NCI-H524 treated with DMSO at 0.1 percent for 48 hours (cell line): ENCODE measurements at regions not wholly inside any gene's neighbourhood (a gene's known extent, or its start where the extent isn't known, plus 50 kb on each side); places are given as distances from the start of the nearest gene placed in this dataset.
"Not testable (repeated sequence)": the region's sequence is repeated elsewhere in the genome, so short reads cannot be mapped to it uniquely, and the experiment has no call there.

Experiments
- DNase-seq: peaks from one replicate; lab custom pipeline; 2025; lab: John Stamatoyannopoulos, UW

GRCh38 chr6:92147246-92147645 is 1272.1 kb downstream of the EPHA7 start:
- no peak for DNase-seq

DNA sequence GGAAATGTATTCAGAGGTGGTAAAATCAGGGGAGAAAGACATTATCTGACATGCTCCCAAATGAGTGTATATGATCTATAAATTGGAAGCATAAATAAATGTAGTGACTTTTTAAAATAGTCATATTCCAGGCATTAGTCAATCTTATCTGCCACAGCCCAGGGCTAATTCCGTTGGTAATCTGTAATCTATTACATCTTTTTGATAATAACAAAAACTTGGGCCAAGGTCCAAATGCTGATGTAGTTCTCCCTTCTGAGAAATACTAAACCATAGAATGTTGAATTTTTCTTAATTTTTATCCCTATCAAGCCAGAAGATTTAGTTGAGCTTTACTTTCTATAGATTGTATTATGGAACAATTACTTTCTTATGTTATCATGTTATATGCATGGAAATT is 1279.8 kb downstream of the EPHA7 start:
- DNase-seq, result no peak

DNA sequence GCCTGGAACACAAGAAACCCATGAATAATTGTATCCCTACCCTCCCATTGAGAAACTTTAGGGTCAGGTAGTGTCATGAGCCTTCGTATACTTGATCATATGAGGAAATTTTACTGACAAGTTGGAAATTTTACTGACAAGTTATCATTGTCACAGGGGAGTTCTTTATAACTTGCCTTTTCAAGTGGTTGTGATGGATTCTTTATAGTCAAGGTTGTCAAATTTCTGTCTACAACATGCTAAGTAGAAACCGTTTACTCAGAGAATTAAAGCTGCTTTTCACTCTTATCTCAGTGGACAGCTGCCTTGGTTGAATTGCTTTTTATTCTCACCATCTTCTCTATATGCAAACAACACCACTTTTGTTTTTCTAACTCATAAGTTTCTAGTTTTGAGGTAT is 1286.4 kb downstream of the EPHA7 start:
- no peak for DNase-seq

- DNase-seq, result no peak
Observed at GRCh38 chr6:92132457-92132856, 1286.9 kb downstream of the EPHA7 start.

DNA sequence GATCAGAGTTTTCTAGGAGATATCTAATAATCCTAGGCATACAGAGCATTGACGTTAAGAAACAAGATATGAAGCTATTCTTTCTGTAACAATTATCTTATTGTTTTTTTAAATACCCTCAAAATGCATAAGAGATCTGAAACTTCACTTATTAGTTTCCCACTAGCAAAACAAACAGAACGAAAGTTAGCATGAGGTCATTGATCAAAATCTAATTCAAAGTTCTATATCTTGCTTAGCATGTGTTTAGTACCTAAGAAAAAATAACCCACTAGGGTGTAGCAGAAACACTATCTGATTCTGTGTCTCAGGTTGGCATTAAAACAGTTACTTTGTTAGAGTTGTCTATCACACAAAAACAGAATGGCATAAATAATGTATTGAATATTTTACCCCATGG is 1288.4 kb downstream of the EPHA7 start:
- no peak for DNase-seq

GRCh38 chr6:92126983-92127382 is 1292.4 kb downstream of the EPHA7 start:
- no peak for DNase-seq

DNA sequence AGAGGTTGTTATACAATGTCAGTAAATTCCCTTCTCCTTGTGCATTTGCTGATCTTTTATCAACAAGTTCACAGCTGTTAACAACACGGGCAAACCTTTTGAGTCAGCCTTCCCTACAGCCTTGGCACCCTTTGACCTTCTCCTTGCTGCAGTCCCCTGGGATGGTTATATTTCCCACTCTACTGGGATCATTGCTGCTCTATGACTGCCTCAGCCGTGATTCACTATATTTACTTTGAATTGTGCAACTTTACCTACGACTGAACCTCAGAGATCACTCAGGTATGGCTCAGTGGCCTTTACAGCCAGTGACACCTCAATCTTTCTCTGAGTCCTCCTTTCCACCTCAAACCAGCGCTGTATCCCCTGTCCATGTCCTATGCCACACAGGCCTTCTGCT is 1293.3 kb downstream of the EPHA7 start:
- DNase-seq, result no peak

GRCh38 chr6:92125681-92126080 is 1293.7 kb downstream of the EPHA7 start:
- DNase-seq, result no peak

DNA sequence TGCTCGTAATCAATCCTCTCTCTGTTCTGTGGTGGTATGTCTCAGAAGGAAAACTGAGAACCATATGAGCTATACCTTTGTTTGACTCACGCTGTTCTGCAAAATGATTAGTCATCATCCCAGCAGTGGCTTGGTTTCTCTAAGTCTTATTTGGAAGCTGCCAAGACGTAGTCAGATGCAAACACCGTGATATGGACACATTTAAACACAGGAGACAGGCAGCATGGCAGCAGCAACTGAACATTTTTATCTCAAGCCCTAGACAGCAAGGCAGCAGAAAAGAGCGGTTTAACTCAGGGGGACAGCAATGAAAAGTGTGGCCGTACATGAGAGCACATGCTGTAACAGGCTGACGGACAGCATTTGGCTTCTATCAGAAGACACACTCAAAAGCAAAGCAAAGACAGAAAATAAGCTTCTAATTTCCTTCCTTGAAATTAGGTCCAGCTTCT is 1295.1 kb downstream of the EPHA7 start:
- DNase-seq, result no peak

GRCh38 chr6:92122746-92123145 is 1296.6 kb downstream of the EPHA7 start:
- DNase-seq, result no peak

- DNase-seq, result no peak
Observed at GRCh38 chr6:92121228-92121627, 1298.1 kb downstream of the EPHA7 start.

- no peak for DNase-seq
Observed at GRCh38 chr6:92117800-92118199, 1301.6 kb downstream of the EPHA7 start.

- DNase-seq, result no peak
Observed at GRCh38 chr6:92114797-92115196, 1304.6 kb downstream of the EPHA7 start.

DNA sequence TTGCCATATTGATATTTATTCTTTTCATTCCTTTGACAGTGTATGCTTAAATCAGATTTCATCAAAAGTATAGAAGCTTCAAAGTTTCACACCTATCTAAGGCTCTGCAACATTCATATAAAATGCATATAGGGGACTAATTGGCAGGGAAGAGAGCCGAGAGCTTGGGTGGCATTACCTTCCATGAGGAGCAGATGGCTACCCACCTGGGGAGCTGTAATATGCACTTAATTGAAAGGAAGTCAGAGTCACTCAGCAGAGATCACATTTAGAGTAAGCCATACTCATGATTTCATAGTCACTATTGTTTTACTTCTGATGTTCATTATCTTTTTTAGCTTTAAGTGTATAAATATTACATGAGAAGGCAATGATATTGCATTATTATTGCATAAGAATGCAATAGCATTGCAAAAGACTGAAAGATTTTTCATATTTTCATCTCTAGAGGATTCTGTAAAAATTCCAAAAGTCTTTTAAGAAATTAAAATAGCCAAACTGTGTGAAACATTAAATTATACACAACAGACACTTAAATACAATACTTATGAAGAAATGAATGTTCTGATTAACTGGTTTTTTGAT is 1305.2 kb downstream of the EPHA7 start:
- DNase-seq, result peak; percentile 75

GRCh38 chr6:92111386-92111785 is 1308.0 kb downstream of the EPHA7 start:
- DNase-seq, result no peak

DNA sequence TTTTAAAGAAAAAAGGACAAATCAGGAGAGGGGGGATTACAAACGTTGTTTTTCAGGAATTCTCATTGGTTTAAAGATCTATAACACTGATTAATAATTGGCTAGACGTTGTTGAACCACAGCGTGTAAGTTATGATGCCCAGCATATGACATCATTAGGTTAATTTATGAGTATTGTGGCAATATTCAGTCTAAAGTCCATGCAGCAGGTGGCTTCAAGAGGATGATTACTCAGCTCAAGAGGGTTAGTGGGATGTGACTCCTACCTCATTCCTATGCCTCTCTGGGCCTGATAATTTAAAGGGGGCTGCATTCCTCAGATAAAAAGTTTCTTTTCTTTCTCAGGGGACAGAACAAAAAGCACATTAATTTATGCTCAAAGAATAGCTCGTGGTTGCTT is 1309.0 kb downstream of the EPHA7 start:
- peak; percentile 49 for DNase-seq

DNA sequence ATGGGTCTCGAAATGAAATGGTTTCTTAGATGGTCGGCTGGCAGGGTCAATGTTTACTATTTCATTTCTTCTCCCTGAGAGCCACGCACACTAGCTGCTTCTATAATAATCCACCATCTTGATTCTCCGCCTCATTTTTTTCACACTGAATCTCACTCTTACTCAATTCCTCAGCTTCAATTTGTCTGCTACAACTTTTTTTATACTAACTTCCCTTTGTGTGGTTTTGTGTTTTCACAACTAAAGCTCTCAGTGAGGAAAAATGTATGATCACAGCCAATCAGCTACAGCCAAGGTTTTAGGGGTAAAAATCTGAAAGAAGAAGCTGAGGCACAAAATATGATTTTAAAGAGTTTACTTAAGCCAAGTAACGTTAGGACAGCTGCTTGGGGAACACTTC is 1309.4 kb downstream of the EPHA7 start:
- no peak for DNase-seq

DNA sequence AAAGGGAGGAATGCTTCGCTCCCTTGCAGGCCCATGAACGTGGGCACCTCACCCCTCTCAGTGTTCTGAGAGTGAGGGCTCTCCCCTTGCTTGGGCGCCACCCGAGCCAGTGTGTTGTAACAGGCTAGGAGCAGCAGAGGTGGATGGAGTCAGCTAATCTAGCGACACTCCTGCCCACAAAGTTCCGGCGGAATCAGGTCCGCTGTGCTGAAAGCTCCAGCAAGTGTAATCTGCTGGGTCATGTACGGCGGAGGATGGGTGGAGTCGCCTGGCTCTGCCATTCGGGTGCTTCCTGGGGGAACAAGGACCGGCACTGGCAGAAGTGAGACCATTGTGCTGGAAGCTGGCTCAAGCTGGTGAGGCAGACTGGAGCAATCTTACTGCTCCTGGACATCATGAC is 1310.1 kb downstream of the EPHA7 start:
- DNase-seq, result no peak

- DNase-seq, result no peak
Observed at GRCh38 chr6:92086750-92087149, 1332.6 kb downstream of the EPHA7 start.

DNA sequence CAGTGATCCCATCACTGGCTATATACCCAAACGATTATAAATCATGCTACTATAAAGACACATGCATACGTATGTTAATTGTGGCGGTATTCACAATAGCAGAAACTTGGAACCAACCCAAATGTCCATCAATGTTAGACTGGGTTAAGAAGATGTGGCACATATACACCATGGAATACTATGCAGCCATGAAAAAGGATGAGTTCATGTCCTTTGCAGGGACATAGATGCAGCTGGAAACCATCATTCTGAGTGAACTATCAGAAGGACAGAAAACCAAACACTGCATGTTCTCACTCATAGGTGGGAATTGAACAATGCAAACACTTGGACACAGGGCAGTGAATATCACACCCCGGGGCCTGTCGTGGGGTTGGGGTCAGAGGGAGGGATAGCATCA is 1335.4 kb downstream of the EPHA7 start:
- not testable (repeated sequence) for DNase-seq

GRCh38 chr6:92072387-92072786 is 1347.0 kb downstream of the EPHA7 start:
- DNase-seq, result no peak

GRCh38 chr6:92069781-92070180 is 1349.6 kb downstream of the EPHA7 start:
- no peak for DNase-seq

DNA sequence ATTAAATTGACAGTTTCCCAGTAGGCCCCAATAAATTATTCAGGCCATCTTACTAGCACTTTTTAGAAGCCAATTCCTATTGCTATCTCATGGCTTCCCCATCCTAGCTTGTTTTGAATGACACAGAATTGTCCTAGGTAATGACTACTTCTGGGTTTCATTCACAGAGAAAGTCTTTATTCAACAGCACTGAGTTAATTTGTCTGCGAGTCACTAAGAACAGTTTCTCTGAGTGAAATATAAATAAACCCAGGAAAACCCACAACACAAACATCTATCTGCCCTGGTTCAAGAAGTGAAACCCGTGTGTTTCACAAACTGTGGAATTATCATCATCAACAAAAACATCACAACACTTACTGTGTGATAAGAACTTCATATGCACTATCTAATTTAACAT is 1366.8 kb downstream of the EPHA7 start:
- no peak for DNase-seq

DNA sequence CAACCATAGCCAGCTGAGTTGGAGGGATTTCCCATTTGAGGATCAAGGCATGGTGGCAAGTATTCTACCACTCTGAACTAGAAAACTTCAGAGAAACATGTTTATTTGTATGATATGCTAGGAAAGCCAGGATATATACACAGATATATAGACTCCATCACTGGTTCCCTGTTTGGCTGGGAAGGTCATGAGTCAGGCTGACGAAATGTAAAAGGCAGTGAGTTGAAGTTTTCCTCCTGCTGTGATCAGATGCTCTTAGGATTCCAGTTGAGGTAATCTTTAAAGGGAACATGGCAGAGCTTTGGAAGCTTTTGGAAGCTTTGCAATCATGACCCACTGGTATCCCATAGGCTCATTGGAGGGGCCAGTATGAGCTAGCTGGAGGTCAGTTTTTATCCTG is 1369.1 kb downstream of the EPHA7 start:
- no peak for DNase-seq

DNA sequence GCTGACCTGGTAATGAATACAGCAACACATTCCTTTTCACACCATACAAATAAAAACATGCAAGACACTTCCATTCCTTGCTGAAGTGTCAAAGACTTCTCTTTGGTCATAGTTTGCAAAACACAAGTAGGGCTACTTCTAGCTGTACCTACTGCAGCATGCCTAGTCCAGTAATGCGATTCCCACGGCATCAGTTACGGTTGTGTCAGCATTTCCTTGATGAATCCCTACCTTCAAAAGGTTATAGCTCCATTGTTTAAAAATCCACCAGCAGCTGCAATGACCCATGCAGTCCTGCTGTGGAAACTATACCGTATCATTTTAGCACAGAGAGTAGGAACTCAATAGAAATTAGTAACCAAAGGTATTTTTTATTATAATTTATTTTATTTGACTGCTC is 1371.5 kb downstream of the EPHA7 start:
- no peak for DNase-seq
